ENCODE measurements at regions not wholly inside any gene's neighbourhood (a gene's known extent, or its start where the extent isn't known, plus 50 kb on each side); places are given as distances from the start of the nearest gene placed in this dataset.
"Not testable (repeated sequence)": the region's sequence is repeated elsewhere in the genome, so short reads cannot be mapped to it uniquely, and the experiment has no call there.

DNA sequence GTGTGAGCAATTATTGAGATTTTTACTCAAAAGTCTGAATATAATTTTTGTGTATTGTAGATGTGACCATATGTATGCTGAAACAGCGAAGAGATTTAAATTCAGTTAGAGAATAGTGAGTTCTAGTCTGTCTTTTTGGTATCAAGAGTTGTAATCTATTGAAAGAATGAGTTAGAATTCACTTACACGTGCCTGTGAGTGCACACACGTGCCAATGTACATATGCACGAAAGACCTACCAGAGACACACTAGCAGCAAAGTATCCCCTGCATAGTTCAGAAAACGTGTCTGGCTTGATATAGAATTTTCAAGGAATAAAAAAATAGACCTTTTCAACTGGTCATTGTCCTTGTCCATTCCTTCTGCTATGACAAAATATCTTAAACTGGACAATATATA lies 64.8 kb upstream of the BHLHE40 start:
- no peaks in the 10 kb centered on the region for H3K4me1 ChIP-seq (ENCODE audit: control insufficient read depth, insufficient read depth, low read length)
- WGBS, 2 experiments (ENCODE audit: insufficient coverage in 1 of 2, insufficient read length in 1 of 2): 92 to 100% methylated on average over 3 to 5 of the region's 5 CpGs
- no peaks in the 10 kb centered on the region for H3K36me3 ChIP-seq (ENCODE audit: control insufficient read depth, insufficient read depth, low read length)
- no peaks in the 10 kb centered on the region for H3K27me3 ChIP-seq (ENCODE audit: control insufficient read depth, insufficient read depth, low read length, poor library complexity, severe bottlenecking)
- no peak for DNase-seq
- H3K9me3 ChIP-seq (ENCODE audit: control insufficient read depth, low read length): no peaks in the 10 kb centered on the region
- Mint-ChIP-seq H3K36me3 (ENCODE audit: low read depth) (no peaks in the 10 kb centered on the region), H3K27ac (no peak overlapping the region), H3K4me3 (no peak overlapping the region), H3K9me3 (peaks cover 11% of the 10 kb centered on the region), H3K4me1 (no peaks in the 10 kb centered on the region), H3K27me3 (ENCODE audit: insufficient read depth) (no peaks in the 10 kb centered on the region)
- no peak for TF ChIP-seq CTCF (conservative IDR thresholded peaks at IDR 0.05)
- no peak overlapping the region for H3K4me3 ChIP-seq (ENCODE audit: low read length)
- no peak overlapping the region for H3K9ac ChIP-seq (ENCODE audit: extremely low read depth, low read length, poor library complexity, severe bottlenecking)
- H3K27ac ChIP-seq (ENCODE audit: low read depth, low read length): no peak overlapping the region

DNA sequence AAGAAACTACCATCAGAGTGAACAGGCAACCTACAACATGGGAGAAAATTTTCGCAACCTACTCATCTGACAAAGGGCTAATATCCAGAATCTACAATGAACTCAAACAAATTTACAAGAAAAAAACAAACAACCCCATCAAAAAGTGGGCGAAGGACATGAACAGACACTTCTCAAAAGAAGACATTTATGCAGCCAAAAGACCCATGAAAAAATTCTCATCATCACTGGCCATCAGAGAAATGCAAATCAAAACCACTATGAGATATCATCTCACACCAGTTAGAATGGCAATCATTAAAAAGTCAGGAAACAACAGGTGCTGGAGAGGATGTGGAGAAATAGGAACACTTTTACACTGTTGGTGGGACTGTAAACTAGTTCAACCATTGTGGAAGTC lies 57.6 kb upstream of the BHLHE40 start:
- not testable (repeated sequence) for H3K4me1 ChIP-seq (ENCODE audit: control insufficient read depth, insufficient read depth, low read length); H3K9ac ChIP-seq (ENCODE audit: extremely low read depth, low read length, poor library complexity, severe bottlenecking); H3K36me3 ChIP-seq (ENCODE audit: control insufficient read depth, insufficient read depth, low read length); H3K27ac ChIP-seq (ENCODE audit: low read depth, low read length); H3K27me3 Mint-ChIP-seq (ENCODE audit: insufficient read depth); H3K9me3 ChIP-seq (ENCODE audit: control insufficient read depth, low read length); H3K4me3 Mint-ChIP-seq; H3K4me1 Mint-ChIP-seq; H3K9me3 Mint-ChIP-seq; H3K36me3 Mint-ChIP-seq (ENCODE audit: low read depth); H3K27ac Mint-ChIP-seq; H3K27me3 ChIP-seq (ENCODE audit: control insufficient read depth, insufficient read depth, low read length, poor library complexity, severe bottlenecking); DNase-seq; H3K4me3 ChIP-seq (ENCODE audit: low read length)
- 50% methylated on average over 1 of the region's 2 CpGs; no CpG with 5 or more reads in 1 of the 2 experiments for WGBS, 2 experiments (ENCODE audit: insufficient coverage in 1 of 2, insufficient read length in 1 of 2)

- Histone ChIP-seq H3K9me3 (ENCODE audit: control insufficient read depth, low read length) (no peaks in the 10 kb centered on the region), H3K36me3 (ENCODE audit: control insufficient read depth, insufficient read depth, low read length) (no peaks in the 10 kb centered on the region), H3K4me1 (ENCODE audit: control insufficient read depth, insufficient read depth, low read length) (no peaks in the 10 kb centered on the region), H3K27me3 (ENCODE audit: control insufficient read depth, insufficient read depth, low read length, poor library complexity, severe bottlenecking) (no peaks in the 10 kb centered on the region), H3K4me3 (ENCODE audit: low read length) (no peak overlapping the region), H3K27ac (ENCODE audit: low read depth, low read length) (no peak overlapping the region), H3K9ac (ENCODE audit: extremely low read depth, low read length, poor library complexity, severe bottlenecking) (no peak overlapping the region)
- H3K27ac Mint-ChIP-seq: no peak overlapping the region
- H3K4me1 Mint-ChIP-seq: no peaks in the 10 kb centered on the region
- no peak for DNase-seq
- H3K36me3 Mint-ChIP-seq (ENCODE audit: low read depth): no peaks in the 10 kb centered on the region
- no peak for TF ChIP-seq CTCF (conservative IDR thresholded peaks at IDR 0.05)
- no peaks in the 10 kb centered on the region for H3K27me3 Mint-ChIP-seq (ENCODE audit: insufficient read depth)
- no peak overlapping the region for H3K4me3 Mint-ChIP-seq
- 91 to 100% methylated on average over 1 of the region's 1 CpG for WGBS, 2 experiments (ENCODE audit: insufficient coverage in 1 of 2, insufficient read length in 1 of 2)
- peaks cover 6% of the 10 kb centered on the region for H3K9me3 Mint-ChIP-seq
Observed at GRCh38 chr3:4926892-4927291, 52.3 kb upstream of the BHLHE40 start.

DNA sequence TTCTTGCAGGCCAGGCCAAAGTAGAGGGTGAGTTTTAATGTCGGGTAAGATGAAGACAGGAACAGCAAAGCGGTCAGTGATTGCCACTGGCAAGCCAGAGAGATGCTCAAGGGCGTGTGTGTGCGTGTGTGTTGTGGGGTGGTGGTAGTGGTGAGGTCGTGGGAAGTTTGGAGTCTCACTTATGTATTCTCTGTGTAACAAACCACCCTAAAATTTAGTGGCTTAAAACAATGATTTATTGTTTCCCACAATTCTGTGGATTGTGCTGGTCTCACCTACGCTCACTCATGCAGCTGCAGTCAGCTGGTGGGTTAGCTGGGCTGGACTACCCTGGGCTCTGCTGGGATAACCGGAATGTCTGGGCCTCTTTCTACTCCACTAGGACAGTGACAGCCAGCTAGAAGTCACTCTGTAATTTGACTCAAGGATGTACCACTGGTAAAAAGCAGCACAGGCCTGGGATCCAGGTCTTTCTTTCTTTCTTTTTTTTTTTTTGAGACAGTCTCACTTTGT lies 50.9 kb upstream of the BHLHE40 start:
- Histone ChIP-seq H3K27me3 (ENCODE audit: control insufficient read depth, insufficient read depth, low read length, poor library complexity, severe bottlenecking) (no peaks in the 10 kb centered on the region), H3K27ac (ENCODE audit: low read depth, low read length) (no peak overlapping the region), H3K9me3 (ENCODE audit: control insufficient read depth, low read length) (no peaks in the 10 kb centered on the region), H3K9ac (ENCODE audit: extremely low read depth, low read length, poor library complexity, severe bottlenecking) (no peak overlapping the region), H3K4me1 (ENCODE audit: control insufficient read depth, insufficient read depth, low read length) (no peaks in the 10 kb centered on the region), H3K36me3 (ENCODE audit: control insufficient read depth, insufficient read depth, low read length) (no peaks in the 10 kb centered on the region), H3K4me3 (ENCODE audit: low read length) (no peak overlapping the region)
- DNase-seq: no peak
- TF ChIP-seq CTCF (conservative IDR thresholded peaks at IDR 0.05): no peak
- no peak overlapping the region for H3K4me3 Mint-ChIP-seq
- no peaks in the 10 kb centered on the region for H3K9me3 Mint-ChIP-seq
- no peaks in the 10 kb centered on the region for H3K4me1 Mint-ChIP-seq
- no peak overlapping the region for H3K27ac Mint-ChIP-seq
- no peaks in the 10 kb centered on the region for H3K36me3 Mint-ChIP-seq (ENCODE audit: low read depth)
- no peaks in the 10 kb centered on the region for H3K27me3 Mint-ChIP-seq (ENCODE audit: insufficient read depth)
- 91 to 100% methylated on average over 3 to 7 of the region's 7 CpGs for WGBS, 2 experiments (ENCODE audit: insufficient coverage in 1 of 2, insufficient read length in 1 of 2)
